B cell (primary cell): ENCODE measurements at regions not wholly inside any gene's neighbourhood (a gene's known extent, or its start where the extent isn't known, plus 50 kb on each side); places are given as distances from the start of the nearest gene placed in this dataset.

Experiments used
- EZH2 ChIP-seq: IDR thresholded peaks from 2 replicates; pipeline ENCODE4 v1.6.1; 2012; ENCODE audit warnings: borderline replicate concordance, low read depth, mild to moderate bottlenecking, moderate library complexity, low read length; ENCODE audit not compliant: insufficient read depth, poor library complexity, severe bottlenecking
- TF ChIP-seq, protein P1 (sequence below): fragments of 200-600 bp; IDR thresholded peaks from one replicate; pipeline ENCODE4 v1.8.0; 2022; ENCODE audit warnings: antibody characterized with exemption, mild to moderate bottlenecking

DNA sequence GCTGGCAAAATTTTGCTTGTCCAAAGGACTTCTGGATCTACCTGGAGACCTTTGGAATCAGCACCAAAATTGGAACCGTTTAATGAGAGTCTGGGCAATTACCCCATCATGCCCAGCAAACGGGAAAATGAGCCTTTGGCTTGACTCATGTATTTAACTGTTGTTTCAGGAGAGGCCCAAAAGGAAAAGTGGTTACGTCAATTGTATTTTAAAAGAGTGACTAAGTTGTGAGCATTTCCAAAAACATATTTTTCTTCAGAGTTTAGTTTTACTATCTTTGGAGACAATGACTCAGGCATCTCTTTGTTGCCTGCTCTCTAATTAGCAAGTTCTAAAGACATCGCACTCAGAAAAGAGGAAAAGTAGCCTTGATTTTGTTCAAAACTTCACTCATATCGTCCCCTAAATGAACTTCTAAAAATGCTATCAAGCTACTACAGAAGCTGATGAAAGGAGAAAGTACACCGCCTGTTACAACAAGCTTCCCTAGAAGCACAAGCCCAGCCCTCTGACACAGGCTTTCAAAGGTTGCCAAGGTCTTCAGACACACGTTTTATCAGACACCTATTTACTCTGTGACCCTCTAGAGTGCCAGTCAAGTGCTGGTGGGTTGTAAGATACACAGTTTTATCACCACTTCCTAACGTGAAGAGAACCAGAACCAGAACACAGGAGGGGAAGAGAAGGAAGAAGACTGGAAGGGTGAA lies 146.2 kb downstream of the TBX18 start:
- TF ChIP-seq, protein P1, sequence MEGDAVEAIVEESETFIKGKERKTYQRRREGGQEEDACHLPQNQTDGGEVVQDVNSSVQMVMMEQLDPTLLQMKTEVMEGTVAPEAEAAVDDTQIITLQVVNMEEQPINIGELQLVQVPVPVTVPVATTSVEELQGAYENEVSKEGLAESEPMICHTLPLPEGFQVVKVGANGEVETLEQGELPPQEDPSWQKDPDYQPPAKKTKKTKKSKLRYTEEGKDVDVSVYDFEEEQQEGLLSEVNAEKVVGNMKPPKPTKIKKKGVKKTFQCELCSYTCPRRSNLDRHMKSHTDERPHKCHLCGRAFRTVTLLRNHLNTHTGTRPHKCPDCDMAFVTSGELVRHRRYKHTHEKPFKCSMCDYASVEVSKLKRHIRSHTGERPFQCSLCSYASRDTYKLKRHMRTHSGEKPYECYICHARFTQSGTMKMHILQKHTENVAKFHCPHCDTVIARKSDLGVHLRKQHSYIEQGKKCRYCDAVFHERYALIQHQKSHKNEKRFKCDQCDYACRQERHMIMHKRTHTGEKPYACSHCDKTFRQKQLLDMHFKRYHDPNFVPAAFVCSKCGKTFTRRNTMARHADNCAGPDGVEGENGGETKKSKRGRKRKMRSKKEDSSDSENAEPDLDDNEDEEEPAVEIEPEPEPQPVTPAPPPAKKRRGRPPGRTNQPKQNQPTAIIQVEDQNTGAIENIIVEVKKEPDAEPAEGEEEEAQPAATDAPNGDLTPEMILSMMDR = no peak
- no peak for TF ChIP-seq EZH2
